GM10266 (cell line): ENCODE measurements at regions not wholly inside any gene's neighbourhood (a gene's known extent, or its start where the extent isn't known, plus 50 kb on each side); places are given as distances from the start of the nearest gene placed in this dataset.
"Not testable (repeated sequence)": the region's sequence is repeated elsewhere in the genome, so short reads cannot be mapped to it uniquely, and the experiment has no call there.

Experiments
- DNase-seq: peaks from one replicate; pipeline ENCODE4 v3.0.0; 2012; ENCODE audit errors: extremely low spot score
- TF ChIP-seq, protein P1 (sequence below): IDR thresholded peaks from 2 replicates; pipeline ENCODE4 v1.5.1; 2012; ENCODE audit warnings: mild to moderate bottlenecking, low read depth; ENCODE audit not compliant: control insufficient read depth, insufficient read depth; ENCODE audit errors: missing control alignments

DNA sequence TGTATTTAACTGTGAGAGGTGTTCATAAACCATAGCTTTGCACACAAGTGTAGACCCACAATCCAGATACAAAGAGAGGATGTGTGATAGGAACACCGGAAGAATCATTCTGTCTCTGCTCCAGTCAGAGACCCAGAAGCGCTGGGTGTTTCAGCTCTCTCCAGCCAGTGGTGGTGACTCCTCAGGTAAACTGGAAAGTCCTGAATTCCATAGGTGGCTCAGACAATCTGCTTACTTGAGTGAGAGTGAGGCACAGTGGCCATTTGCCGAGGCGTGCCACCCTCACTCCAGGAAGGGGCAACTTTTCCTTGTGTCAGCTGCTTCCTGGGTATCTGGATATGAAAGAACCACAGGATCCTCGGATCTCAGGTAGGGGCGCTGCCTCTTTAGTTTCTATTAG lies 171.5 kb downstream of the KCNS3 start:
- TF ChIP-seq, protein P1, sequence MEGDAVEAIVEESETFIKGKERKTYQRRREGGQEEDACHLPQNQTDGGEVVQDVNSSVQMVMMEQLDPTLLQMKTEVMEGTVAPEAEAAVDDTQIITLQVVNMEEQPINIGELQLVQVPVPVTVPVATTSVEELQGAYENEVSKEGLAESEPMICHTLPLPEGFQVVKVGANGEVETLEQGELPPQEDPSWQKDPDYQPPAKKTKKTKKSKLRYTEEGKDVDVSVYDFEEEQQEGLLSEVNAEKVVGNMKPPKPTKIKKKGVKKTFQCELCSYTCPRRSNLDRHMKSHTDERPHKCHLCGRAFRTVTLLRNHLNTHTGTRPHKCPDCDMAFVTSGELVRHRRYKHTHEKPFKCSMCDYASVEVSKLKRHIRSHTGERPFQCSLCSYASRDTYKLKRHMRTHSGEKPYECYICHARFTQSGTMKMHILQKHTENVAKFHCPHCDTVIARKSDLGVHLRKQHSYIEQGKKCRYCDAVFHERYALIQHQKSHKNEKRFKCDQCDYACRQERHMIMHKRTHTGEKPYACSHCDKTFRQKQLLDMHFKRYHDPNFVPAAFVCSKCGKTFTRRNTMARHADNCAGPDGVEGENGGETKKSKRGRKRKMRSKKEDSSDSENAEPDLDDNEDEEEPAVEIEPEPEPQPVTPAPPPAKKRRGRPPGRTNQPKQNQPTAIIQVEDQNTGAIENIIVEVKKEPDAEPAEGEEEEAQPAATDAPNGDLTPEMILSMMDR, result no peak
- DNase-seq, result no peak

DNA sequence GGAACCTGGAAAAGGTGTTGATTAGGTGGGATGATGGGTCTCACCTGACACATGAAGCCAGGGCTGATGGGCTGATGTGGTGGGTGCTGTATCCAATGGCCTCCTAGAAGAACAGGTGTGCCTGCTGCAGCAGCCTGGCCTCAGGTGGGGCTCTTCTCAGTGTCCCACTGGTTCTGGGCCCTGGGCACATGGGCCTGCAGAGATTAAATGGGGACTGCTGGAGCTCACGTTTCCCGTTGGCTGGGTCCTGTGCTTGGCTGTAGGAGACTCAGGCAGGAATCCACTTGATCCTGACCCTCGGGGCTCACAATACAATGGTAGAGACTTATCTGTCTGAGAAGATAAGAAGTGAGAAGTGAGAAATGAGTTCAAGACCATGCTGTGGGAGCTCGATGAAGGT lies 170.9 kb downstream of the KCNS3 start:
- DNase-seq, result no peak
- TF ChIP-seq, protein P1, result no peak

- no peak for DNase-seq
- TF ChIP-seq, protein P1, result no peak
These were observed 169.6 kb downstream of the KCNS3 start for GRCh38 chr2:18047896-18048657.

DNA sequence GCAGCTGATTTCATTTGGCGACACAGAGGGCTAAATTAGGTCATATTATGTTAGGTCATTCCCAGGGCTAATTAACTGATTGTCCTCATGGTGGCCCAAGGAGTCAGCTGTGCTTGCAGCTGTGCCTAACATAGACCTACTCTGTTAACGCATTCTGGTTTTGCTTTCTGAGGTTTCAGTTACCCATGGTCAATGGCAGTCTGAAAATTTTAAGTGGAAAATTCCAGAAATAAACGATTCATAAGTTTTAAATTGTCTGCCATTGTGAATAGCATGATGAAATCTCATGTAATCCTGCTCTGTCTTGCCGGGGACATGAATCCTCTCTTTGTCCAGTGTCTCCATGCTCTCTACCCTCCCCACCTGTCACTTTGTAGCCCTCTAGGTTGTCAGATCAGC lies 168.7 kb downstream of the KCNS3 start:
- TF ChIP-seq, protein P1, result no peak
- no peak for DNase-seq

- TF ChIP-seq, protein P1, result no peak
- DNase-seq, result no peak
These were observed 168.2 kb downstream of the KCNS3 start for GRCh38 chr2:18046558-18047212.

GRCh38 chr2:18046017-18046416 lies 167.6 kb downstream of the KCNS3 start:
- TF ChIP-seq, protein P1, result no peak
- DNase-seq, result no peak

GRCh38 chr2:18045230-18045629 lies 166.8 kb downstream of the KCNS3 start:
- TF ChIP-seq, protein P1, result no peak

GRCh38 chr2:18017381-18017780 lies 138.9 kb downstream of the KCNS3 start:
- not testable (repeated sequence) for DNase-seq

More at GRCh38 chr2:18045230-18045629, 166.8 kb downstream of the KCNS3 start:
- no peak for DNase-seq
